Brain microvascular endothelial cell (primary cell): ENCODE measurements at regions not wholly inside any gene's neighbourhood (a gene's known extent, or its start where the extent isn't known, plus 50 kb on each side); places are given as distances from the start of the nearest gene placed in this dataset.
"Not testable (repeated sequence)": the region's sequence is repeated elsewhere in the genome, so short reads cannot be mapped to it uniquely, and the experiment has no call there.

Experiments
- DNase-seq: peaks from one replicate; pipeline ENCODE4 v3.0.0-alpha.2; 2020
- H3K27ac ChIP-seq: fragments of 250-450 bp; sonication (Bioruptor Pico); 2 replicates; pipeline ENCODE4 v1.5.1; 2020; ENCODE audit warnings: mild to moderate bottlenecking, moderate library complexity
- H3K27me3 ChIP-seq: fragments of 250-450 bp; sonication (Bioruptor Pico); replicated peaks from 2 replicates; pipeline ENCODE4 v1.5.1; 2020; ENCODE audit warnings: mild to moderate bottlenecking
- H3K36me3 ChIP-seq: fragments of 250-450 bp; sonication (Bioruptor Pico); replicated peaks from 2 replicates; pipeline ENCODE4 v1.5.1; 2020; ENCODE audit warnings: mild to moderate bottlenecking
- H3K4me3 ChIP-seq: 2 replicates; pipeline ENCODE4 v1.5.1; 2011; ENCODE audit warnings: low read depth, mild to moderate bottlenecking, control low read depth, low read length, moderate library complexity
- in situ Hi-C: cut with HindIII; loops from 2 replicates; pipeline ENCODE4 v1.10.0; 2017; ENCODE audit warnings: low sequenced_read_pairs, low pct_ligation_motif_present
- TF ChIP-seq, protein P1 (sequence below): IDR thresholded peaks from 2 replicates; pipeline ENCODE4 v1.5.1; 2011; ENCODE audit warnings: low read depth, mild to moderate bottlenecking, moderate library complexity, low read length, control low read depth, inconsistent platforms; ENCODE audit errors: missing control alignments

DNA sequence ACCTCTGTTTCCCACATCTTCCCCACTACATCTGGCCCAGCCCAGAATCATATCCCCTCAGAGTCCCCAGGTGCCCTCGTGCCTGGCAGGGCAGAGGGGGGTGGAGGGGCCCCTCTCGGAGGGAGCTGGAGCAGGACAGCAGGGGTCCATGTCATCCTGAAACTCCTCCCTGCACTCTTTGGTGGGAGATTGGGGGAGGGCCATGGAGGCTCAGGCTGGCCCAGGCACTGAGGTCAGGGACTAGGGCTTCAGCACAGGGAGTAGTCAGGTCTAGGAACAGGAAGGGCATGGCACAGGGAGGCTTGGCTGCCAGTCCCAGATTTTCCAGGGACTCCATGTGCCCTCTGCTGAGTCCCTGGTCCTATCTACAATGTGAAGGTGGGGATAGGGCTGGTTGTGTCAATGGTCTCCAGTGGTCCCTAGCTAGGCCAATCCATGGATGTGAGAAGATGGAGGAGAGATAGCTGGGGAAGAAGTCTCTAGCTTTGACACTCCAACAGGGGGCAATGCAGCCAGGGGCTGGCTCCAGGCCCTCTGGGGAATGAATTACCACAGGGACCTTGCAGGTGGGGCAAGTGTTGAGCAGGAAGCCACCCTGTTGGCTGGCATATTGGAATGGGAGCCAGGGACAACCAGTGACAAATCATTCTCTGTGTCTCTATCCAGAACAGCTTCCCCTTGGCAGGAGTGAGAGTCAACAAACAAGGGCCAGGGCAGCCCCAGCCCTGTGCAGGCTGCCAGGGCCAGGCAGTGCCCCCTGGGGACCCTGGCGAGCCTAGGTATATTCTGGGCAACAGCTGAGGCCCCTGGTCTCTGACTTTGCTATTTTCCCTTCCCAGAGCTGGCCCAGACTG is 154.4 kb downstream of the EFNB1 start:
- H3K4me3 ChIP-seq = no peak overlapping the region
- H3K36me3 ChIP-seq = no peaks in the 10 kb centered on the region
- in situ Hi-C loops = no loop called here
- no peaks in the 10 kb centered on the region for H3K27me3 ChIP-seq
- TF ChIP-seq, protein P1, sequence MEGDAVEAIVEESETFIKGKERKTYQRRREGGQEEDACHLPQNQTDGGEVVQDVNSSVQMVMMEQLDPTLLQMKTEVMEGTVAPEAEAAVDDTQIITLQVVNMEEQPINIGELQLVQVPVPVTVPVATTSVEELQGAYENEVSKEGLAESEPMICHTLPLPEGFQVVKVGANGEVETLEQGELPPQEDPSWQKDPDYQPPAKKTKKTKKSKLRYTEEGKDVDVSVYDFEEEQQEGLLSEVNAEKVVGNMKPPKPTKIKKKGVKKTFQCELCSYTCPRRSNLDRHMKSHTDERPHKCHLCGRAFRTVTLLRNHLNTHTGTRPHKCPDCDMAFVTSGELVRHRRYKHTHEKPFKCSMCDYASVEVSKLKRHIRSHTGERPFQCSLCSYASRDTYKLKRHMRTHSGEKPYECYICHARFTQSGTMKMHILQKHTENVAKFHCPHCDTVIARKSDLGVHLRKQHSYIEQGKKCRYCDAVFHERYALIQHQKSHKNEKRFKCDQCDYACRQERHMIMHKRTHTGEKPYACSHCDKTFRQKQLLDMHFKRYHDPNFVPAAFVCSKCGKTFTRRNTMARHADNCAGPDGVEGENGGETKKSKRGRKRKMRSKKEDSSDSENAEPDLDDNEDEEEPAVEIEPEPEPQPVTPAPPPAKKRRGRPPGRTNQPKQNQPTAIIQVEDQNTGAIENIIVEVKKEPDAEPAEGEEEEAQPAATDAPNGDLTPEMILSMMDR = no peak
- no peak for DNase-seq
- no peak overlapping the region for H3K27ac ChIP-seq

DNA sequence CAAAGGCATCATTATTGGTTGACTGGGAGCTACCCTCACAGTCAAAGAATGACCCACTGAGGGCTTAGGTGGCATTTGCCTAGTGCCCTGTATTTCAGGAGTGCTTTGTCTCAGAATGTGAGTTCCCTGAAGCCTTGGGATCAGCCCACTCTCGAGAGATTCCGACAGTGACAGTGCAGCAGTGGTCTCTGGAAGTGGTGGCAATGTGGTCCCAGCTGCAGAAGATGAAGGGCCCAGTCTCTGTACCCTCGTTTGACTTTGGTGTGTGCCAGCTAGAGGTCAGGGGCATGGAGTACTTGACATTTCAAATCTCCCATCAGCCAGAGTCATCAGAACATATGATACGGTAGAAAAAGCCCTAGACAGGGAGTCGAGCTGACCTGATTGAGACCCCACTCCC is 153.7 kb downstream of the EFNB1 start:
- H3K27ac ChIP-seq = no peak overlapping the region
- no peak for DNase-seq
- no peak overlapping the region for H3K4me3 ChIP-seq
- no peaks in the 10 kb centered on the region for H3K36me3 ChIP-seq
- TF ChIP-seq, protein P1 = no peak
- in situ Hi-C loops = no loop called here
- no peaks in the 10 kb centered on the region for H3K27me3 ChIP-seq

DNA sequence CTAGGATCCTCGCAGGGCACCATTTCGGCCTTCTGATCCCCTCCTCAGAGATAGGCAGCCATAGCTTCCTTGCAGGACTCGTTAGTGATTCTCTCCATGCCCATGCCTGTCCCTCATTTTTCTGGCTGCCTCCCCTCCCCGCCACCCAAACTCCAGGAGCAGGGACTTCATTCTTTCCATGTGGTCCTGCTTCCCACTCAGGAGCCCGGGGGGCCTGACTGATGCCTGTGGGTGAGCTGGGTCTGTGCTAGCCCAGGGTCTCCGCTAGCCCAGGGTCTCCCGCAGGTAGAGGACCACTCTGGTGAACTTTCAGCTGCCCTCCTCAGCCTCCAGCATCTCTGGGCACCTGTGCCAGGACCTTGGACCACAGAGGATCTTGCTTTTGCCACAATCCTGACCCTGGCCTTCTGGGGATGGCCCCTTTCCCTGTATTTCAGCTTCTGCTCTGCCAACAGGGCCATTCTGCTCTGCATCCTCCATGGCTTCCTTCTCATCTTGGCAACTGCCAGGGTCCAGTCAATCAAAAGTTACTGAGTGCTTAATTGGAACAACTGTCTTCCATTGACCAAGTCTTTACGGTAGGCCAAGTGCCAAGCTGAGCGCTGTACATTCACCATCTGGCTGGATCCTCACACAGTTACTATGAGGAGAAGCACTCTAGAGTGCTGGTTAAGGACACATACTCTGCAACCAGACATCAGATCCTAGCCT is 152.2 kb downstream of the EFNB1 start:
- DNase-seq = no peak
- no peaks in the 10 kb centered on the region for H3K36me3 ChIP-seq
- H3K27me3 ChIP-seq = no peaks in the 10 kb centered on the region
- TF ChIP-seq, protein P1 = no peak
- in situ Hi-C loops = no loop called here
- H3K4me3 ChIP-seq = no peak overlapping the region
- H3K27ac ChIP-seq = no peak overlapping the region

DNA sequence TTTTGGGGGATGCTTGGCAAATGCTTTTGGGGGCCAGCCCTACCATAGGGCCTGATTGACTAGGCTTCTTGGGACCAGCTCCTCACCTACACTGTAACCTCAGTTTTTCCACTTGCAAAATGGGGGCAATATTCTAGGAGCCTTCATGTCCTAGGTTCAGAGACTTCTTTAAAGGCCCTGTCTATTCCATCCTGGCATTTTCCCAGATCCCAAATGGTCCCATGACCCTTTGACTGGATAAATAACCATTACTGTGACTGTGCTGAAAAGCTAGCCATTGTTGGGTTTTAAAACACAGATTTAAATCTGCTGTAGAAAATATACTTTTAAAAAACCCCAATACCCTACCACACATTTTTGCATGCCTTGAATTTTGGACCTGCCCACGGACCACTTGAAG is 149.8 kb downstream of the EFNB1 start:
- no peaks in the 10 kb centered on the region for H3K27me3 ChIP-seq
- no peak overlapping the region for H3K4me3 ChIP-seq
- TF ChIP-seq, protein P1 = no peak
- in situ Hi-C loops = no loop called here
- no peaks in the 10 kb centered on the region for H3K36me3 ChIP-seq
- H3K27ac ChIP-seq = no peak overlapping the region
- DNase-seq = no peak

DNA sequence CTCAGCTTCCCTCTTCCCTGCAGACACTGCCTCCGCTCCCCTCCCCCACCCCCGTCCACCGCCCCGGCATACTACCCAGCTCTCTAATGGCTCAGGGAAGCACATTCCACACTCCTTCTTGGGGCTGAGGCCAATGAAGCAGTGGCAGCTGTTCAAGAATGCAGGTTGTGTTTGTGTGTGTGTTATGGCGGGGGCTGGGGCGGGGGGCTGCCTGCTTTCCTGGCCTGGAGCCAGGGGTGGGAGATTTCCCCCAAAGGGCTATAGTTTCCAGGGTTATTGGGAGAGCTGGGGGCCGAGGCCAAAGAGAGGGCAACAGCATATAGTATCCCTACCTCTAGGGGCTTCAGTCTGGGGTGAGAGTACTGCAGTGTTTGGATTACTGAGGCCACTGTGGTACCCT is 149.4 kb downstream of the EFNB1 start:
- in situ Hi-C loops = no loop called here
- Histone ChIP-seq H3K27me3 (no peaks in the 10 kb centered on the region), H3K36me3 (no peaks in the 10 kb centered on the region), H3K27ac (no peak overlapping the region), H3K4me3 (no peak overlapping the region)
- DNase-seq = no peak
- TF ChIP-seq, protein P1 = no peak

DNA sequence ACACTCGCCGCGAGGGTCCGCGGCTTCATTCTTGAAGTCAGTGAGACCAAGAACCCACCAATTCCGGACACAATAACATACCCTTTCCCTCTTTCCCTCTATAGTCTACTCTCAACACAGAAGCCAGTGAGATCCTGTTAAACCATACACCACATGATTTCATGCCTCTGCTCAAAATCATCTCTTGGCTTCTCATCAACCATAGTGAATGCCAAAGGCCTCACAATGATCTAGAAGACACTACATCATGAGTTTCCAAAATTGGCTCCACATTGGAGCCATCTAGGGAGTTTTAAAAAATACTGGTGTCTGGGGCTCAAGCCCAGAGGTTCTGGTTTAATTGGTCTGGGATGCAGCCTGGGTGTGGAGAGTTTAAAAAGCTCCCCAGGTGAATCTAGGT is 124.5 kb downstream of the EFNB1 start:
- Histone ChIP-seq H3K27ac (no peak overlapping the region), H3K36me3 (no peaks in the 10 kb centered on the region), H3K27me3 (no peaks in the 10 kb centered on the region), H3K4me3 (no peak overlapping the region)
- TF ChIP-seq, protein P1 = no peak
- no peak for DNase-seq
- in situ Hi-C loops = no loop called here

DNA sequence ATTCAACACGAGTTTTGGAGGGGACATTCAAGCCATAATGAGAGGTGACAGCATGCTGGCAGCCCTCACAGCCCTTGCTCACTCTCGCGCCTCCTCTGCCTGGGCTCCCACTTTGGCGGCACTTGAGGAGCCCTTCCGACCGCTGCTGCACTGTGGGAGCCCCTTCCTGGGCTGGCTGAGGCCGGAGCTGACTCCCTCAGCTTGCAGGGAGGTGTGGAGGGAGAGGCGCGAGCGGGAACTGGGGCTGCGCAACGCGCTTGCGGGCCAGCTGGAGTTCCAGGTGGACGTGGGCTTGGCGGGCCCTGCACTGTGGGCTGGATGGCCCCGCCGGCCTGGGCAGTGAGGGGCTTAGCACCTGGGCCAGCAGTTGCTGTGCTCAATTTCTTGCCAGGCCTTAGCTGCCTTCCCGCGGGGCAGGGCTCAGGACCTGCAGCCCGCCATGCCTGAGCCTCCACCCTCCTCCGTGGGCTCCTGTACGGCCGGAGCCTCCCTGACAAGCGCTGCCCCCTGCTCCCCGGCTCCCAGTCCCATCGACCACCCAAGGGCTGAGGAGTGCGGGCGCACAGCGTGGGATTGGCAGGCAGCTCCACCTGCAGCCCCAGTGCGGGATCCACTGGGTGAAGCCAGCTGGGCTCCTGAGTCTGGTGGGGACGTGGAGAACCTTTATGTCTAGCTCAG is 123.3 kb downstream of the EFNB1 start:
- H3K36me3 ChIP-seq, in situ Hi-C loops, H3K4me3 ChIP-seq, DNase-seq, H3K27me3 ChIP-seq, H3K27ac ChIP-seq: not testable (repeated sequence)
